GM21717 (cell line): ENCODE measurements at regions not wholly inside any gene's neighbourhood (a gene's known extent, or its start where the extent isn't known, plus 50 kb on each side); places are given as distances from the start of the nearest gene placed in this dataset.
"Not testable (repeated sequence)": the region's sequence is repeated elsewhere in the genome, so short reads cannot be mapped to it uniquely, and the experiment has no call there.

Experiments
- ATAC-seq: cut with Tn5 transposase; IDR thresholded peaks from one replicate; pipeline ENCODE4 v1.9.1; 2021; ENCODE audit warnings: mild to moderate bottlenecking, moderate library complexity; ENCODE audit not compliant: unreplicated experiment

DNA sequence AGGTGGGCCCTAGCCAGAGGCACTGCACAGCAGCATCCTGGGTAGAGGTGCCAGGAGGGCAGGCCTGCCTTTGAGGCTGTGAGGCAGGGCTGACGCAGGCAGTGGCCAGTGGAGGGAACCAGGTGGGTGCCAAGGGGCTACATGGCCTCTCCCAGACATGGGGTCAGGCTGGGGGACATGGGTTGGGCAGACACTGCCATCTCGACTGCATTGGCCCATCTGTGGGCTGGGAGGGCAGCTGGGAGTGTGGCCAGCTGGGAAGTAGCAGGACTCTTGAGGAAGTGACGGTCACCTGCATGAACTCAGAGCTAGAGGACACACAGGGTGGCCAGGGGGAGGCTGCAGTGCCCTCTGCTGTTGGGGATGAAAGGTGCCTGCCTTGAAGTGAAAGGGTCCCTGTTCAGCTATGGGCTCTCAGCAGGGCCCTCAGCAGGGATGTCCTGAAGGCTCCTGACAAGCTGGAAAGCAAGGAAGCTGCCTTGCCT lies 294.6 kb downstream of the CCDC74A start:
- ATAC-seq = not testable (repeated sequence)

DNA sequence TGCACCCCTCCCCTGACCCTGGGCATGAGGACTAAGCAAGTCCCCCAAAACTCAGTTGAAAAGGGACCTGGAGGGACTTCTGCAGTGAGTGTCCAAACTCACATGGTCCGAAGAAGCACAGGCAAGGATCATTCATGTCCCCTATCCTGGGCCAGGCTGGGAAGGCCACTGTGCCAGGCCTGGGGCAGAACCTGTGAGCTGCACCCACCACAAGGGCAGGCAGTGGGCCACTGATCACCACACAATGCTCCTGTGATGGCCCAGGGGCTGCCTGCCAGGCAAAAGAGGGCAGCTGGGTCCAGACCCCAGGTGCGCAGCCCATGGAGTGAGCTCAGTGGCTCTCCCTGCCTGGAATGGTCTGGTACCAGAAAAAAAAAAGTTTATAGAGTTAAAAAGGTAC lies 295.4 kb downstream of the CCDC74A start:
- ATAC-seq = not testable (repeated sequence)

DNA sequence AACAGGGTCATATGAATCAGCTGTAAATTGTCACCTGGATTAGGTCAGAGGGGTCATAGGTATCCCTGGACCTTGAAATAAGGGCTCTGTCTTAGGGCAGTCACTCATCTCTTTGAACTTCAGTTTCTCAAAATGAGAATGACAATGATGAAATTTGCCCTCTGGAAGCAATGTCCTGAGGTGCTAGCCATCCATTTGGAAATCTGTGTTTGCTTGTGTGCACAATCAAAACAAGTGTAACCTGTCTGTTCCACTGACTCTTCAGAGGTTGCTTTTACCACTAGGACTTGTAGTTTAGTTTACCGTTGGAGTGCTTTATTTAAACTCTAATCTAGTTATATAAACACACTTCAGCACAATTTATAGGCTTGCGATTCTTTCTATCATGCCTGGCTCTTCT lies 297.3 kb downstream of the CCDC74A start:
- ATAC-seq = not testable (repeated sequence)

DNA sequence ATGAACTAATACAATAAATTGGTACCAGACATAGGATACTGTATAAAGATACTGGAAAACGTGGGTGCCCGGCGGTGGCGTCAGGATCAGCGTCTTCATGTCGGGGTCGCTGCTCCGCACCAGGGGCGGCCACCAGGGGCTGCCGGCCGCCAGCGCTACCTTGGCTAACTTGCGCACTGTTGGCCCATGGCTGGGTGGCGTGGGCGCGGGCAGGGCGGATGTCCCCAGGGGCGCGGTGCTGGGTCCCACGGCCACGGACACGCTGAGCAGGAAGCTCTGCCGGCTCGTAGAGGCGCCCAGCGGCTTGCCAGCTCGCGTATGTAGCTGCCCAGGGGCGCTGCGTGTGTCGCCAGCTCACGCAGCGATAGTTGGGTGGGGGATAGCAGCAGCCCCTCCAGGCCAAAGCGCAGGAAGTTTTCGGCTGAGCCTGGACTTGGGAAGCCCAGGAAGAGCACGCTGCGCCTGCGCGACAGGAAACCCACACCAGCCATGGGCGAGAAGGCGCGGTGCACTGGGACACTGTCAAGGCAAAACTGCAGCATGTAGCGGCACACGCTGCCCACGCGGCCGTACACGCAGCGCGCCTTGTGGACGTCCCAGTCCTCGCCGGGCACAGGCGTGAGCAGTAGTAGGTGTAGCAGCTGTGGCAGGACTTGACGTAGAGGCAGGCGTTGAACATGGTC lies 299.9 kb downstream of the CCDC74A start:
- ATAC-seq = no peak

DNA sequence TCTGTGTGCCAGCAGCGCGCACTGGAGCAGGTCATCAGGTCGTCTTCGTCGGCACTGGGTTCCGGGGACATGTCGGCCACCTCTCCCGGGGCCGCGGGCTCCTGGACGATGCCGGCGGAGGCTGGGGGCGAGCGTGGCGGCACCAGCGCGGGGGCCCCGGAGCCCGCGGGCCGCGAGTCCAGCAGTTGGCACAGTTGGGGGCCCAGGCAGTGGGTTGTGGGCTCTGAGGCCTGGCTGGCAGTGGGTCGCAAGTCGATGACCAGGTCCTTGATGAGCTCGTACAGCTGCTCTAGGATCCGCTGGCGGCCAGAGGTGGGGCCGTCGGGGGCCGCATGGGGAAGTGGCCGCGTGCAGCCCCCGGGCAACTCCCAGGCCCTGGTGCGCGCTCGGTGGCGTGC lies 300.5 kb downstream of the CCDC74A start:
- ATAC-seq = no peak

DNA sequence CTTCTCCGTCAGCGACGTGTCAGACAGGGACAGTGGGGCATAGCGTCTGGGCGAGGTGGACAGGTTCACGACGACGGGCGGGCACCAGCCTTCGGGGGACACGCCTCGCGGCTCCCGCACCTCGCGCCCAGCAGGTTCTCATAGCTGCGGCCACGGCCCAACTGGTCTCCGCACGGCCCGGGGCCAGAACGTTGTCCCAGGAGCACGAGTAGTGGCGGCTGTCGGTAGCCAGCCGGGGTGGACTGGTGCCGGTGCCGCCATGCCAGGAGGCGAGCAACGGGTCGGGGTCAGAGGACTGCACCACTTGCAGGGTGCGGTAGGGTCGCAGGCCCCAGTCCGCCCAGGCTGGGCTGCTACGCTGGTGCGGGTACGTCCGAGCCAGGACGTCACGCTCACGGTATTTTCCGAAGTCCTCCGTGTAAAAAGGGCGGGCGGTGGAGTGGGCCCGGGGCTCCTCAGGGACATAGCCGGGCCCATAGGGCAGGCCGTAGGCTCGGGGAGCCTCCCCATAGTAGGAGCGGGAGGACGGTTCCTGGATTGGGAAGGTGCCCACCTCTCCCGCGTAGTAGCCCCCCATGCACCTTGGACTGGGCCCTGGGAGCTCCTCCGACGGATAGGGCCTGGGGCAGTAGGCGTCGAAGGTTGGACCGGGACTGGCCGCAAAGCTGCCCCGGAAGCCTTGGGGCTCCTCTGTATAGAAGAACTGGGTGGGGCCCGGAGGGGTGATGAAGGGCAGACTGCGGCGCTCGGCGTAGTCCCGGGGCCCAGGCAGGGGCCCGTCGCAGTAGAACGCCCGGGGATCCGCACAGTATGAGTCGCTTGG lies 301.2 kb downstream of the CCDC74A start:
- not testable (repeated sequence) for ATAC-seq

DNA sequence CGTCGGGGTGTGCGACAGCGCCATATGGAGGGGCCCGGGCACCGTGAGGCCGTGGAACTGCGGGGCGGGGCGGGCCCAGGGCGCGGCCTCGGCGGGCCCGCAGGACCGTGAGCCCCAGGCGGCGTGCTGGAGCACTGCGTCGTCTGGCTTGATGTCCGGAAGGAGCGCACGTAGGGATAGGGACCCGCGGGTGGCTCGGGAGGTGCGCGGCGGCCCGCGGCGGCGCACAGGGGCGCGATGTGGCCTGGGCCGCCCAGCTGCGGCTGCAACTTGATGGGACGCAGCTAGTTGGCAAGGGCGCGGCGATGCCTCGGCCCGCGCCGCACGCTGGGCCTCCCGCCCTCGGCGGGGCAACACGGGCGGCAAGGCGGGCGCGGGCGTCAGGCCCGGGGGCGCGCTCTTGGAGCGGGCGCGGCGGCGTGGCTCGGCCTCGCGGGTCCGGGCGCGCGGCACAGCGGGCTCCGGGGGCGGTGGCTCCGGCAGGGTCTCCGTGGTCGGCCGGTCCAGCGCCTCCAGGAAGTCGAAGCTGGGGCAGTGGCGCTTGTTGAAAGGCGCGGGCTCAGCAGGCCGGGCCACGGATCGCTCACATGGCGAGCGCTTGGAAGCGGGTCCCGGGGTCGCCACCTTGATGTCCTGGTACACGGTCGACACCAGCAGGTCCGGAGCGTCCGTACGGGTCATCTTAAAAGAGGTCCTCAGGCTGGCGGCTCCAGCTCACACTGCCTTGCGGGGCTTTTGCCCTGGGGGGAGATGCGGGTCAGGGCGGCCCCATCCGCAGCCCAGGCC lies 302.0 kb downstream of the CCDC74A start:
- ATAC-seq = not testable (repeated sequence)

DNA sequence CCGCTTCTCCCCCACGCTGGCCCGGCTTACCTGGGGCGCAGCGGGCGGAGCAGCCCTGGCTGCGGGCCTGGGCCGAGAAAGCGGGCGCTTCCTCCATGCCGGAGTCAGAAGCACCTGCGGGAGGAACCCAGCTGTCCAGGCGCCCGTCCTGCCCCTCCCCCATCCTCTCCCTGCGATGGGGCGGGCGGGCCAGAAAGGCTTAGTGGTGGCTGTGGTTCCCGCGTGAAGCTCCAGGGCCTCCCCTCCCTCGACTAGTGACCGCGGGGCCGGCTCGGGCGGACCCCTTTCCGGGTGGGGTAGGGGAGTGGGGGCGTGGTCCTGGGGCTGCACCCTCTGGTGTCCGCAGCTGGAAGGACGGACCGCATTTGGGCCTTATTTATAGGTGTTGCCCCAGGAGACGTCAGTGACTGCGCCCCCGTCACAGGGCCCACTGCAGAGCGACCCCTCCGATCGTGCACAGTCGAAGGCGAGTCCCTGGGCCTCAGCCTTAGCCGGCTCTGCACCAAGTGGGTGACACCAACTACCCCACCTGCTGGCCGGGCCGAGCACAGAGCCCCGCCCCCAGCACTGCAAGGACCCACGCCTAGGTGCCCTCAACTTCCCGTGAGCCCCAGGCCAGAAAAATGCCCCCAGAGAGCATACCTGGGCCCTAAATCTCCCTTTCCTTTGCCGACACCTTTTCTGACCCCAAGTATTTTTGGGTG lies 302.7 kb downstream of the CCDC74A start:
- ATAC-seq = not testable (repeated sequence)

DNA sequence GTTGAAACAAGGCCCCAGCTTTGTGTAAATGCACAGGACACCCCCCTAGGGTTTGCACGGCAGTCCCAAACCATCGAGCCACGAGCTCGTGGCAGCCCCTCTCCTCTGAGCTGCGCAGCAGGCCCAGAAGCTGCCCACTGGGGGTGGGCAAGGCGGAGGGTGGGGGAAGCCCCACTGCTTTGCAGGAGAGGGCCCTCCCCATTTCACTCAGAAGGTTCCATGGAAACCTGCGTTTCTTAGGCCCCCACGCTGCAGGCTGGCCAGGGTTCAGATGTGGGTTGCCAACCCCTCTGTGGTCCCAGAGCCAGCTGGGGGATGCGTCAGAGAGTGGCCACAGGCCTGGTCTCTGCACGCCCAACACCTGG lies 303.2 kb downstream of the CCDC74A start:
- not testable (repeated sequence) for ATAC-seq

DNA sequence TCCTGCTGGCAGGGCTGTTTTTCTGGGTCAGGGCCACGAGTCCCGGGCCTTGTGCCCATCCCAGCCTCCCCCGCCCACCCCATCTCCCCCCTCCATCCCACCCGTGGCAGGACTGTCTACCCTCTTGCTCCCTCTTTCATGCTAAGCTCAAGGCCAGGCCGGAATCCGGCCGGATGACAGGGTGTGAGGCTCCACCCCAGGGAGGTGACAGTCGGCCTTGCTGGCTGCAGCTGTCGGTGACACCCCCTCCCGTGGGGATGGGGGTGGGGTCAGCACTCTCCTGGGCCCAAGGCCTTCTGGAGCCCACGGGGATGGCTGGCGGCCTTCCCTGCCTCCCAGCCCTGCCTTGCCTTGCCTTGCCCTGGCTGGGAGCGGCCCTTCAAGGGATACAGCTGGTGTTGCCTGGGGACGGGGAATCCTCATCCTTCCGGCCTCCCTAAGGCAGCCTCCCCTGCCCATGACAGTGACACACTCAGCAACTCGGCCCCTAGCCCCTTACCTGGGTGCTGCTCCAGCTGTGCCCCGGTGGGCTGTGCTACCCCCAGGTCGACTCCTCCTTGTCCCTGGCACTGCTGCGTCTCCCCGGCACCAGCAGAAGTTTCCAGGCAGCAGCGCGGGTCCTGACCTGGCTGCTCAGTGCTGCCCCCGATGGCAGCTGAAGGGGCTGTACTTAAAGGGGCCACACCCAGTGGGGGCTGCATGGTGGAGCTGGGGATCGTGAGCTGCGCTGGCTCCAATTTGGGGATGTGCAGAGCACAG lies 303.9 kb downstream of the CCDC74A start:
- not testable (repeated sequence) for ATAC-seq

DNA sequence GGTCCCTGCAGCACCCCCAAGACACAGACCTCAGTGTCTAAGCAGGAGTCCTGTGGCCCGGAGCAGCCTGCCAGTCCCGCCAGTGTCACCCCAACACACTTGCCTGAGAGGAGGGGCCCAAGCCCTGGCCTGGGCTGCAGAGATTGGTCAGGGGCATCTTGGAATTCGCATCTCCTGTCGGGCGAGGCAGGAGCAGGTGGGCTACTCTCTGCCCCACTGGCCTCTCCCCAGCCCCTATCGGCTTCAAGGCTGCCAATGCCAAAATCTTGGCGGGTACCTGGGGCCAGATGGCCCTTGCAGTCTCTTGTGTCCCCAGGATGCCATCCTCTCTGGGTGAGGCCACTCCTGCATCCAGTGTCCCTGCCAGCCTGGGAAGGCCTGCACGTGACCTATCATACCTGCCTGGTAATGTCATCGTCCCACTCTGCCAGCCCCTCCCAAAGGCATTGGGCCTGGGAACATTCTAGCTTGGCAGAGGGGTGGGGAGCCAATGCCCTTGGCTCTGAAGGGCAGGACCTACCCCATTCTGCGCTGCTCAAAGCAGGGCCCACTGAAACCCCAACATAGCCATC lies 304.6 kb downstream of the CCDC74A start:
- not testable (repeated sequence) for ATAC-seq

DNA sequence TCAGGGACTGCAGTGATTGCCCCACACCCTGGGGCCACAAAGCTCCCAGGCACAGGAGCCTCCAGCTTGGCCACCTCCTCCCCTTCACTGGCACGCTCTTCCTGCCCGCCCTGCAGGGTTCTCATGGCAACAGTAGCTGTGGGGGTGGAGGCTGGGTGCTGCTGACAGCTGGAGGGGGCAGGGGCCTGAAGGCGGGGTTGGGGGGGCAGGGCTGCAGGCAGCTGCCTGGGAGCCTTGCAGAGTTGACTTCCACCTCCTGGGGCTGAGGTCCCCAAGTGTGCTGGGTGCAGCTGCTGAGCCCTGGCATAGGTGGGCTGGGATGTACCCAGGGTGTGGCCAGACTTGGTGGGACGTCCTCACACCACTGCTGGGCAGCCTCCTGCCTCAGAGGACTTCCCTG lies 305.2 kb downstream of the CCDC74A start:
- not testable (repeated sequence) for ATAC-seq

DNA sequence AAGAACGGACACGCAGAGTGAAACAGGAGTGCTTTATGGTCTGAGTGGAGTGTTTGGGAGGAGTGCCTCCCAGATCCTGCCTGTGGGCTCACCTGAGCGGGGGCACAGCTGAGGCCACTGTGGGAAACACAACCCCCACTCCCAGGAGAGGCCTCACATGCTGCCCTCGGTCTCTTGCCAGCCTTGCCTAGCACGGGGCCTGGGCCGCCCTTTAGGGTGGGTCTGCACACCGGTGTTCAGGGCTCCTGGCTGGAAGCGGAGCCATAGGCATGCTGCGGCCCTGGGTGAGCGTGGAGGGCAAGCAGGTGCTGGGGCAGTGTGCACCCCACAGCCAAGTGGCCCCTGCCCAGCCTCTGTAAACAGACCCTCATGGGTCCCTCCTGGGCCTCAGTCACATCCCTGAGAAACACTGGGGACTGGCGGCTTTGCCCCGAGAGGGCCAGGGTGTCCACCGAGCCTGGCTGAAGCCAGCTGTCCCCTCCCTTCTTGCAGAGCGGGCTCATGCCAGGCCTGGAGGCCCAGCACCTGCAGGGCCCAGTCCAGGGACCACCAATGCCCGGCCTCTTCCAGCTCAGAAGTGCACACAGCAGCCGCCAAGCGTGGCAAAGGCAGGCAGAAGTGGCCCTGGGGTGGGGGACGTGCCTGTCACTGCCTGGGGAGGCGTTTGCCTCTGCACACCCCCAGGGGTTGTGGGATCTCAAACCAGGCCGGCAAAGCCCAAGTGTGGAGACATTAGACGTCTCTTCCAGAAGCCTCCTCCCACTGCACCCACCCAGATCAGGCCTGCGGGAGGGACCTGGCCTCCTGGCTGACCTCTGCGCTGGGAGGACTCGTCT lies 305.9 kb downstream of the CCDC74A start:
- ATAC-seq = not testable (repeated sequence)

DNA sequence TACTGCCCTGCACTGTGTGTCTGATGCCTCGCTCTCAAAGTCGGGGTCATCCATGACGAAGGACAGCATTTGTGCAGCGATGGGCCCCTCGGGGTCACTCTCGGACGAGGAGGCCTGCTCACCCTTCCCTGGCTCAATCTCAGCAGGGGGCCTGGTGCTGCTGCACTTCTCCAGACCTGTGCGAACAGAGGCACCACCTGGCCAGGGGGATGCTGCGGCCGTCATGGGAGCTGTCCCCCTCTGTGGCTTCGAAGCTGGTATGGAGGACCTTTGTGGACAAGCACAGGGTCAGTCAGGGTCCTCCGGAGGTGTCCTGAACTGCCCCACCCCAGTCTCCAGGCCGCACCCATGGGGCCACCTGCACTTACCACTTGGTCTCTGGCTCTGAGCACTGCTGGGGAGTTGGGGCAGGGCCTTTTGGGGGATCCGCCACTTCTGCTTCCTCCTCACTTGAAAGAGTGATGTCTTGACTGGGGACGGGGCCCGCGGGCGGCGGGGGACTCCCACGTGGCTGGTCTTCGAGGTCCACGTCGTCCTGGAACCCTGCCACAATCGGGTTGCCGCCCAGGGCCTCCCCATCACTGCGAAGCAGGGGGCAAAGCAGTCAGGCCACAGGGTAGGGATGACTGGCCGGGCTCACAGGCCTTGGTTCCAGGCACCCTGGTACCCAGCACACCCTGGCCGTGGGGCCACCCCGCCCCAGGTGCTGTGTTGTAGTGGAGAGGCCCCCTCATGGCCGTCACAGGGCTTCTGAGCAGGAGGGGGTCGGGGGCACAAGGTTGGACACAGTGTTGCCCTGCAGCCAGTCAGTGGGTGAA lies 306.7 kb downstream of the CCDC74A start:
- not testable (repeated sequence) for ATAC-seq

DNA sequence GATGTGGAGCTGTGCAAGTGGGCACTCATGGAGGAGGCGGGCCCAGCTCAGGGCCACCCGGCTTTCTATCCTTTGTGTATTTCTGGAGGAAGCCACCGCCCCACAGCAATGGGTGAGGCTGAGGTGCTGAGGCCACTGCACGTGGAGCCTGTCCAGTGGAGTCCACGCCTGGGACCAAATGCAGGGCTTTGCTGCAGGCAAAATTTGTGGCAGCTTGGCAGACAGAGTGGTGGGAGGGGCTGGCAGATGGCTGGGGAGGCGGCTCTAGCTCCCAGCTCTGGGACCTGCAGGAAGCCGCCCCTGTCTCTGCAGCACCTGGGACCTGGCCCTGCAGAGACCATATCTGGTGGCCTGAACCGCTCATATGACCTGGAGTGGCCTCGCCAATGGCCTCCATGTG lies 307.3 kb downstream of the CCDC74A start:
- not testable (repeated sequence) for ATAC-seq

DNA sequence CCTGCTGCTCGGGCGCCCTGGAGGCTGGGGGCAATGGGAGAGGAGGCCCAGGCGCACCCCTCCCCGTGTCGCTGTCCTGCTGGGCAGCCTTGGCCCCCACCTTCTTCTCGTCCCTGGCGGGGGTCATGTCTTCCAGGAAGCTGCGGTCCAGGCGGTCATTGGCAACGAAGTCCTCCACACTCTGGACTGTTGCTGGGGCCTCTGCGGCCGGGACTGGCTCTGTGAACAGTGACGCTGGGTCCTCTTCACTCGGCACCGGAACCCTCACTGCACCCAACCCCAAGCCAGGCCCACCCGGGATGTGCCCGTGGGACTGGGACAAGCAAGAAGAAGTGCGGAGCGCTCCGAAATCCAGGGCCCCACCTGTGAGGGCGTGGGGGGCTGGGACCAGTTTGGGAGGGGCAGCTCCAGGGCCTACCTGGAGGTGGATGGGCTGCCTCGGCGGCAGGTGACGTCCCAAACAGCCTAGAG lies 308.0 kb downstream of the CCDC74A start:
- no peak for ATAC-seq

DNA sequence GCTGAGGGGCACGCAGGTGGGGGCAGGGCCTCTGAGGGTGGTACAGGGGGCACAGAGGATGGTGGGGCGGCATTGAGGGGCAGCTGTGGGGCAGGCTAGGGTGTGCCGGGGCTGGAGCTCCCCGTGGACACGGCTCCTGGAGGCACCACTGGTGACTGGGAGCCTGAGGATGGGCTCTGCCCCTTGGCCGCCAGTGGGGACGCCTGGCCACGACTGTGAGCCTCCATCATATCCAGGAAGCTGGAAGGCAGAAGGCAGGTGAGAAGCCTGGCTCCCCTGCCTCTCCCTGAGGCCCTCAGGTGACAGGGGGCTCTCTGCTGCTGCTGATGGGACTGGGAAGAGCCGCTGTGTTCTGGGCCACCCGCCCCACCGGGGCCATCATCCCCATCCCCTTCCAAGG lies 308.4 kb downstream of the CCDC74A start:
- ATAC-seq = not testable (repeated sequence)

DNA sequence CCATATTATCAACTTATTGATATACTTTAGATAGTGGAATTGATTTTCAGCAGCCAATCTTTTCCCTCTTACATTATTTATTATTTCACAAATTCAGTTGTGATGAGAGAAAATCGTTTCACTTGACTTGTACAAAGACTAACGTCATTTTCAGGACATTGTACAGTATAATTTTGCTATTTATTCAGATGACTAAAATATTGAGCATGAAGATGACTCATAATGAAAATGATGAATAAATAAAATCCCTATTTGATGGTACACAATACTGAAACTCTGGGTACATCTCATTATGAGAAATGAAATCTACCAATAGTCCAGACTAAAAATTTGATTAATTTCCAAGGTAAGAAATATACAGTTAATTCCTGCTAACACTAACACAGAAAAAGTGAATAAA lies 316.4 kb downstream of the CCDC74A start:
- not testable (repeated sequence) for ATAC-seq
